ENCODE measurements at regions not wholly inside any gene's neighbourhood (a gene's known extent, or its start where the extent isn't known, plus 50 kb on each side); places are given as distances from the start of the nearest gene placed in this dataset.
A peak's percentile ranks its signal among the peaks of the same experiment; 100 is the strongest.

GRCh38 chr11:129279326-129280026, 87.4 kb upstream of the ARHGAP32 start:
- peak overlapping the region in 1 of 2 donors; percentile 57 for H3K9ac ChIP-seq (ENCODE audit: low read length in 2 of 2)
- H3K4me3 ChIP-seq (ENCODE audit: low read length in 2 of 2), result peak overlapping the region; percentile 59 to 71
- no peaks in the 10 kb centered on the region for H3K27me3 ChIP-seq (ENCODE audit: control insufficient read depth in 1 of 2, insufficient read depth in 2 of 2, low read length in 2 of 2)
- no peaks in the 10 kb centered on the region for H3K9me3 ChIP-seq (ENCODE audit: control insufficient read depth in 2 of 2, low read length in 2 of 2)
- no peaks in the 10 kb centered on the region for H3K36me3 ChIP-seq (ENCODE audit: control insufficient read depth in 2 of 2, insufficient read depth in 2 of 2, low read length in 2 of 2)
- peak overlapping the region; percentile 31 for H3K27ac ChIP-seq (ENCODE audit: low read length)
- H3K4me1 ChIP-seq (ENCODE audit: control insufficient read depth, insufficient read depth, low read length), result peaks cover 6% of the 10 kb centered on the region

GRCh38 chr11:129278586-129279319, 86.6 kb upstream of the ARHGAP32 start:
- H3K9ac ChIP-seq (ENCODE audit: low read length in 2 of 2), result peak overlapping the region; percentile 64 to 69
- no peak overlapping the region for H3K27ac ChIP-seq (ENCODE audit: low read length)
- H3K27me3 ChIP-seq (ENCODE audit: control insufficient read depth in 1 of 2, insufficient read depth in 2 of 2, low read length in 2 of 2), result no peaks in the 10 kb centered on the region
- no peaks in the 10 kb centered on the region for H3K9me3 ChIP-seq (ENCODE audit: control insufficient read depth in 2 of 2, low read length in 2 of 2)
- no peaks in the 10 kb centered on the region for H3K36me3 ChIP-seq (ENCODE audit: control insufficient read depth in 2 of 2, insufficient read depth in 2 of 2, low read length in 2 of 2)
- peak overlapping the region; percentile 56 to 77 for H3K4me3 ChIP-seq (ENCODE audit: low read length in 2 of 2)
- H3K4me1 ChIP-seq (ENCODE audit: control insufficient read depth, insufficient read depth, low read length), result peaks cover 6% of the 10 kb centered on the region

- no peaks in the 10 kb centered on the region for H3K36me3 ChIP-seq (ENCODE audit: control insufficient read depth in 2 of 2, insufficient read depth in 2 of 2, low read length in 2 of 2)
- no peak overlapping the region for H3K4me3 ChIP-seq (ENCODE audit: low read length in 2 of 2)
- no peaks in the 10 kb centered on the region for H3K9me3 ChIP-seq (ENCODE audit: control insufficient read depth in 2 of 2, low read length in 2 of 2)
- no peaks in the 10 kb centered on the region for H3K27me3 ChIP-seq (ENCODE audit: control insufficient read depth in 1 of 2, insufficient read depth in 2 of 2, low read length in 2 of 2)
- peaks cover 6% of the 10 kb centered on the region for H3K4me1 ChIP-seq (ENCODE audit: control insufficient read depth, insufficient read depth, low read length)
- H3K27ac ChIP-seq (ENCODE audit: low read length), result no peak overlapping the region
- H3K9ac ChIP-seq (ENCODE audit: low read length in 2 of 2), result no peak overlapping the region
Measured at GRCh38 chr11:129277198-129277843, 85.2 kb upstream of the ARHGAP32 start.

GRCh38 chr11:129275828-129276227, 83.7 kb upstream of the ARHGAP32 start:
- Histone ChIP-seq H3K27ac (ENCODE audit: low read length) (no peak overlapping the region), H3K9me3 (ENCODE audit: control insufficient read depth in 2 of 2, low read length in 2 of 2) (no peaks in the 10 kb centered on the region), H3K27me3 (ENCODE audit: control insufficient read depth in 1 of 2, insufficient read depth in 2 of 2, low read length in 2 of 2) (no peaks in the 10 kb centered on the region), H3K4me1 (ENCODE audit: control insufficient read depth, insufficient read depth, low read length) (peaks cover 6% of the 10 kb centered on the region), H3K9ac (ENCODE audit: low read length in 2 of 2) (no peak overlapping the region), H3K4me3 (ENCODE audit: low read length in 2 of 2) (no peak overlapping the region), H3K36me3 (ENCODE audit: control insufficient read depth in 2 of 2, insufficient read depth in 2 of 2, low read length in 2 of 2) (no peaks in the 10 kb centered on the region)

- no peak overlapping the region for H3K4me3 ChIP-seq (ENCODE audit: low read length in 2 of 2)
- peaks cover 3% of the 10 kb centered on the region for H3K4me1 ChIP-seq (ENCODE audit: control insufficient read depth, insufficient read depth, low read length)
- no peak overlapping the region for H3K27ac ChIP-seq (ENCODE audit: low read length)
- no peaks in the 10 kb centered on the region for H3K9me3 ChIP-seq (ENCODE audit: control insufficient read depth in 2 of 2, low read length in 2 of 2)
- H3K36me3 ChIP-seq (ENCODE audit: control insufficient read depth in 2 of 2, insufficient read depth in 2 of 2, low read length in 2 of 2), result no peaks in the 10 kb centered on the region
- H3K27me3 ChIP-seq (ENCODE audit: control insufficient read depth in 1 of 2, insufficient read depth in 2 of 2, low read length in 2 of 2), result no peaks in the 10 kb centered on the region
- H3K9ac ChIP-seq (ENCODE audit: low read length in 2 of 2), result no peak overlapping the region
Measured at GRCh38 chr11:129273944-129274711, 82.0 kb upstream of the ARHGAP32 start.

- Histone ChIP-seq H3K27ac (ENCODE audit: low read length) (no peak overlapping the region), H3K9ac (ENCODE audit: low read length in 2 of 2) (no peak overlapping the region), H3K4me1 (ENCODE audit: control insufficient read depth, insufficient read depth, low read length) (peaks cover 1% of the 10 kb centered on the region), H3K36me3 (ENCODE audit: control insufficient read depth in 2 of 2, insufficient read depth in 2 of 2, low read length in 2 of 2) (no peaks in the 10 kb centered on the region), H3K4me3 (ENCODE audit: low read length in 2 of 2) (no peak overlapping the region), H3K9me3 (ENCODE audit: control insufficient read depth in 2 of 2, low read length in 2 of 2) (no peaks in the 10 kb centered on the region), H3K27me3 (ENCODE audit: control insufficient read depth in 1 of 2, insufficient read depth in 2 of 2, low read length in 2 of 2) (no peaks in the 10 kb centered on the region)
Measured at GRCh38 chr11:129273322-129273721, 81.2 kb upstream of the ARHGAP32 start.

- H3K4me1 ChIP-seq (ENCODE audit: control insufficient read depth, insufficient read depth, low read length), result no peaks in the 10 kb centered on the region
- H3K27ac ChIP-seq (ENCODE audit: low read length), result no peak overlapping the region
- no peaks in the 10 kb centered on the region for H3K27me3 ChIP-seq (ENCODE audit: control insufficient read depth in 1 of 2, insufficient read depth in 2 of 2, low read length in 2 of 2)
- H3K4me3 ChIP-seq (ENCODE audit: low read length in 2 of 2), result no peak overlapping the region
- no peaks in the 10 kb centered on the region for H3K9me3 ChIP-seq (ENCODE audit: control insufficient read depth in 2 of 2, low read length in 2 of 2)
- H3K9ac ChIP-seq (ENCODE audit: low read length in 2 of 2), result no peak overlapping the region
- no peaks in the 10 kb centered on the region for H3K36me3 ChIP-seq (ENCODE audit: control insufficient read depth in 2 of 2, insufficient read depth in 2 of 2, low read length in 2 of 2)
Measured at GRCh38 chr11:129271030-129271429, 78.9 kb upstream of the ARHGAP32 start.

GRCh38 chr11:129270446-129270845, 78.3 kb upstream of the ARHGAP32 start:
- Histone ChIP-seq H3K27ac (ENCODE audit: low read length) (no peak overlapping the region), H3K27me3 (ENCODE audit: control insufficient read depth in 1 of 2, insufficient read depth in 2 of 2, low read length in 2 of 2) (no peaks in the 10 kb centered on the region)

GRCh38 chr11:129268371-129268770, 76.2 kb upstream of the ARHGAP32 start:
- Histone ChIP-seq H3K4me1 (ENCODE audit: control insufficient read depth, insufficient read depth, low read length) (no peaks in the 10 kb centered on the region), H3K27me3 (ENCODE audit: control insufficient read depth in 1 of 2, insufficient read depth in 2 of 2, low read length in 2 of 2) (no peaks in the 10 kb centered on the region), H3K36me3 (ENCODE audit: control insufficient read depth in 2 of 2, insufficient read depth in 2 of 2, low read length in 2 of 2) (no peaks in the 10 kb centered on the region), H3K9me3 (ENCODE audit: control insufficient read depth in 2 of 2, low read length in 2 of 2) (no peaks in the 10 kb centered on the region), H3K27ac (ENCODE audit: low read length) (no peak overlapping the region), H3K9ac (ENCODE audit: low read length in 2 of 2) (no peak overlapping the region), H3K4me3 (ENCODE audit: low read length in 2 of 2) (no peak overlapping the region)

More at GRCh38 chr11:129270446-129270845, 78.3 kb upstream of the ARHGAP32 start:
- Histone ChIP-seq H3K9me3 (ENCODE audit: control insufficient read depth in 2 of 2, low read length in 2 of 2) (no peaks in the 10 kb centered on the region), H3K36me3 (ENCODE audit: control insufficient read depth in 2 of 2, insufficient read depth in 2 of 2, low read length in 2 of 2) (no peaks in the 10 kb centered on the region), H3K4me1 (ENCODE audit: control insufficient read depth, insufficient read depth, low read length) (no peaks in the 10 kb centered on the region), H3K9ac (ENCODE audit: low read length in 2 of 2) (no peak overlapping the region), H3K4me3 (ENCODE audit: low read length in 2 of 2) (no peak overlapping the region)

GRCh38 chr11:129267716-129268115, 75.6 kb upstream of the ARHGAP32 start:
- no peak overlapping the region for H3K27ac ChIP-seq (ENCODE audit: low read length)
- H3K27me3 ChIP-seq (ENCODE audit: control insufficient read depth in 1 of 2, insufficient read depth in 2 of 2, low read length in 2 of 2), result no peaks in the 10 kb centered on the region
- no peaks in the 10 kb centered on the region for H3K36me3 ChIP-seq (ENCODE audit: control insufficient read depth in 2 of 2, insufficient read depth in 2 of 2, low read length in 2 of 2)
- H3K4me3 ChIP-seq (ENCODE audit: low read length in 2 of 2), result no peak overlapping the region
- no peaks in the 10 kb centered on the region for H3K4me1 ChIP-seq (ENCODE audit: control insufficient read depth, insufficient read depth, low read length)
- H3K9me3 ChIP-seq (ENCODE audit: control insufficient read depth in 2 of 2, low read length in 2 of 2), result no peaks in the 10 kb centered on the region
- H3K9ac ChIP-seq (ENCODE audit: low read length in 2 of 2), result no peak overlapping the region

Data from stomach smooth muscle (tissue), 2 donors.